GM23338 (cell line): ENCODE measurements at regions not wholly inside any gene's neighbourhood (a gene's known extent, or its start where the extent isn't known, plus 50 kb on each side); places are given as distances from the start of the nearest gene placed in this dataset.

Source experiments
- ATAC-seq: fragments of 200-7000 bp; cut with Tn5 transposase; 3 replicates; pipeline ENCODE4 v1.9.1; 2020
- DNase-seq: peaks from one replicate; pipeline ENCODE4 v3.0.0-alpha.2; 2015; ENCODE audit warnings: low spot score
- H2AFZ ChIP-seq: fragments of 200-600 bp; sonication (generic); 2 replicates; pipeline ENCODE4 v1.8.0; 2016; ENCODE audit warnings: antibody characterized with exemption, mild to moderate bottlenecking, moderate library complexity
- H3F3A ChIP-seq: fragments of 200-600 bp; sonication (generic); replicated peaks from 2 replicates; pipeline ENCODE4 v1.8.0; 2017; ENCODE audit warnings: antibody characterized with exemption, mixed run types, low read depth
- H3K27ac ChIP-seq: fragments of 200-600 bp; sonication (generic); 2 replicates; pipeline ENCODE4 v1.6.1; 2016; ENCODE audit warnings: low read depth
- H3K27me3 ChIP-seq: fragments of 200-600 bp; sonication (generic); 2 replicates; pipeline ENCODE4 v1.8.0; 2016; ENCODE audit warnings: mild to moderate bottlenecking, mixed run types, moderate library complexity; ENCODE audit not compliant: insufficient read depth
- H3K36me3 ChIP-seq: fragments of 200-600 bp; sonication (generic); 2 replicates; pipeline ENCODE4 v1.8.0; 2016; ENCODE audit warnings: mild to moderate bottlenecking; ENCODE audit not compliant: insufficient read depth
- H3K4me1 ChIP-seq: fragments of 200-600 bp; sonication (generic); 2 replicates; pipeline ENCODE4 v1.8.0; 2016; ENCODE audit warnings: mild to moderate bottlenecking, moderate library complexity; ENCODE audit not compliant: insufficient read depth
- H3K4me2 ChIP-seq: fragments of 200-600 bp; sonication (generic); 2 replicates; pipeline ENCODE4 v1.7.1; 2017; ENCODE audit warnings: mixed run types
- H3K4me3 ChIP-seq: fragments of 200-600 bp; sonication (generic); 2 replicates; pipeline ENCODE4 v1.6.1; 2016; ENCODE audit warnings: mixed run types
- H3K79me2 ChIP-seq: fragments of 200-600 bp; sonication (generic); replicated peaks from 2 replicates; pipeline ENCODE4 v1.8.0; 2017; ENCODE audit warnings: mild to moderate bottlenecking; ENCODE audit not compliant: insufficient read depth
- H3K9me2 ChIP-seq: fragments of 200-600 bp; sonication (generic); 2 replicates; pipeline ENCODE4 v1.8.0; 2017; ENCODE audit not compliant: insufficient read depth
- H4K20me1 ChIP-seq: fragments of 200-600 bp; sonication (generic); replicated peaks from 2 replicates; pipeline ENCODE4 v1.8.0; 2017; ENCODE audit warnings: mild to moderate bottlenecking; ENCODE audit not compliant: insufficient read depth
- H3K27ac Mint-ChIP-seq: 2 replicates; pipeline ENCODE4 v1.8.0; 2020; ENCODE audit warnings: inconsistent platforms, mild to moderate bottlenecking, moderate library complexity, mixed read lengths
- H3K27me3 Mint-ChIP-seq: 3 replicates; pipeline ENCODE4 v1.8.0; 2022; ENCODE audit warnings: low read depth, mild to moderate bottlenecking, moderate library complexity, mixed read lengths, inconsistent platforms; ENCODE audit not compliant: insufficient read depth, poor library complexity
- H3K36me3 Mint-ChIP-seq: 3 replicates; pipeline ENCODE4 v1.8.0; 2021; ENCODE audit warnings: low read depth, mild to moderate bottlenecking, inconsistent platforms, moderate library complexity, mixed read lengths
- H3K4me1 Mint-ChIP-seq: 3 replicates; pipeline ENCODE4 v1.8.0; 2020; ENCODE audit warnings: mild to moderate bottlenecking, inconsistent platforms, mixed read lengths
- H3K4me3 Mint-ChIP-seq: 3 replicates; pipeline ENCODE4 v1.8.0; 2021; ENCODE audit warnings: moderate library complexity, mild to moderate bottlenecking, inconsistent platforms, mixed read lengths
- H3K9me3 Mint-ChIP-seq: 3 replicates; pipeline ENCODE4 v1.8.0; 2020; ENCODE audit warnings: moderate library complexity, mild to moderate bottlenecking, inconsistent platforms, mixed read lengths
- CREB1 ChIP-seq: fragments of 250-450 bp; sonication (Bioruptor Pico); IDR thresholded peaks from 2 replicates; pipeline ENCODE4 v1.5.0; 2020; ENCODE audit warnings: low read depth, mild to moderate bottlenecking, moderate library complexity
- ETS1 ChIP-seq: IDR thresholded peaks from 2 replicates; pipeline ENCODE4 v1.6.1; 2016; ENCODE audit warnings: antibody characterized with exemption
- EZH2 ChIP-seq: fragments of 200-600 bp; sonication (generic); IDR thresholded peaks from one replicate; pipeline ENCODE4 v1.8.0; 2017; ENCODE audit warnings: antibody characterized with exemption, mild to moderate bottlenecking, low read depth; ENCODE audit not compliant: unreplicated experiment
- EZH2phosphoT487 ChIP-seq: fragments of 200-600 bp; sonication (generic); IDR thresholded peaks from one replicate; pipeline ENCODE4 v1.8.1; 2018; ENCODE audit warnings: antibody characterized with exemption; ENCODE audit not compliant: unreplicated experiment
- JUNB ChIP-seq: IDR thresholded peaks from one replicate; pipeline ENCODE4 v1.6.1; 2016; ENCODE audit warnings: antibody characterized with exemption; ENCODE audit not compliant: unreplicated experiment
- NANOG ChIP-seq: IDR thresholded peaks from 2 replicates; pipeline ENCODE4 v1.6.1; 2016; ENCODE audit warnings: antibody characterized with exemption, borderline replicate concordance
- POLR2AphosphoS5 ChIP-seq: IDR thresholded peaks from 2 replicates; pipeline ENCODE4 v1.6.1; 2016; ENCODE audit warnings: antibody characterized with exemption, low read depth
- REST ChIP-seq: IDR thresholded peaks from one replicate; pipeline ENCODE4 v1.6.1; 2018; ENCODE audit warnings: antibody characterized with exemption; ENCODE audit not compliant: unreplicated experiment
- STAT1 ChIP-seq: IDR thresholded peaks from one replicate; pipeline ENCODE4 v1.6.1; 2016; ENCODE audit warnings: antibody characterized with exemption; ENCODE audit not compliant: unreplicated experiment
- ZNF114 ChIP-seq: fragments of 250-450 bp; sonication (Bioruptor Pico); IDR thresholded peaks from 2 replicates; pipeline ENCODE4 v1.5.0; 2020; ENCODE audit warnings: mild to moderate bottlenecking, moderate library complexity
- ZNF331 ChIP-seq: fragments of 250-450 bp; sonication (Bioruptor Pico); IDR thresholded peaks from 2 replicates; pipeline ENCODE4 v1.5.0; 2020; ENCODE audit warnings: low read depth, mild to moderate bottlenecking, moderate library complexity
- TF ChIP-seq, protein P1 (sequence below): fragments of 250-450 bp; sonication (Bioruptor Pico); IDR thresholded peaks from 2 replicates; pipeline ENCODE4 v1.5.0; 2020; ENCODE audit warnings: mild to moderate bottlenecking, moderate library complexity
- TF ChIP-seq, protein P2 (sequence below), 2 experiments: fragments of 200-600 bp in 1 of 2; sonication (generic) in 1 of 2; conservative IDR thresholded peaks; 2 replicates each; pipeline versions ENCODE4 v1.5.1 to v1.6.1; 2016 to 2017; ENCODE audit warnings: antibody characterized with exemption in 2 of 2, low read depth in 2 of 2, mild to moderate bottlenecking in 2 of 2, moderate library complexity in 1 of 2

GRCh38 chr3:3340965-3341895, 161.7 kb upstream of the CRBN start:
- Mint-ChIP-seq H3K36me3 (peaks cover 24% of the 10 kb centered on the region), H3K4me1 (no peaks in the 10 kb centered on the region), H3K4me3 (no peak overlapping the region), H3K27ac (no peak overlapping the region), H3K27me3 (no peaks in the 10 kb centered on the region), H3K9me3 (peaks cover 95% of the 10 kb centered on the region)
- H3K79me2 ChIP-seq = no peaks in the 10 kb centered on the region
- DNase-seq (no peak), ATAC-seq (no peak)
- H3K9me2 ChIP-seq = no peaks in the 10 kb centered on the region
- H3K36me3 ChIP-seq = no peaks in the 10 kb centered on the region
- H2AFZ ChIP-seq = no peak overlapping the region
- TF ChIP-seq STAT1 (no peak), ZNF114 (CRISPR knock-in tag) (no peak), ETS1 (no peak), JUNB (no peak), EZH2phosphoT487 (no peak), POLR2AphosphoS5 (no peak), EZH2 (no peak), REST (no peak), CREB1 (CRISPR knock-in tag) (no peak), NANOG (no peak), ZNF331 (CRISPR knock-in tag) (no peak)
- TF ChIP-seq, protein P1, sequence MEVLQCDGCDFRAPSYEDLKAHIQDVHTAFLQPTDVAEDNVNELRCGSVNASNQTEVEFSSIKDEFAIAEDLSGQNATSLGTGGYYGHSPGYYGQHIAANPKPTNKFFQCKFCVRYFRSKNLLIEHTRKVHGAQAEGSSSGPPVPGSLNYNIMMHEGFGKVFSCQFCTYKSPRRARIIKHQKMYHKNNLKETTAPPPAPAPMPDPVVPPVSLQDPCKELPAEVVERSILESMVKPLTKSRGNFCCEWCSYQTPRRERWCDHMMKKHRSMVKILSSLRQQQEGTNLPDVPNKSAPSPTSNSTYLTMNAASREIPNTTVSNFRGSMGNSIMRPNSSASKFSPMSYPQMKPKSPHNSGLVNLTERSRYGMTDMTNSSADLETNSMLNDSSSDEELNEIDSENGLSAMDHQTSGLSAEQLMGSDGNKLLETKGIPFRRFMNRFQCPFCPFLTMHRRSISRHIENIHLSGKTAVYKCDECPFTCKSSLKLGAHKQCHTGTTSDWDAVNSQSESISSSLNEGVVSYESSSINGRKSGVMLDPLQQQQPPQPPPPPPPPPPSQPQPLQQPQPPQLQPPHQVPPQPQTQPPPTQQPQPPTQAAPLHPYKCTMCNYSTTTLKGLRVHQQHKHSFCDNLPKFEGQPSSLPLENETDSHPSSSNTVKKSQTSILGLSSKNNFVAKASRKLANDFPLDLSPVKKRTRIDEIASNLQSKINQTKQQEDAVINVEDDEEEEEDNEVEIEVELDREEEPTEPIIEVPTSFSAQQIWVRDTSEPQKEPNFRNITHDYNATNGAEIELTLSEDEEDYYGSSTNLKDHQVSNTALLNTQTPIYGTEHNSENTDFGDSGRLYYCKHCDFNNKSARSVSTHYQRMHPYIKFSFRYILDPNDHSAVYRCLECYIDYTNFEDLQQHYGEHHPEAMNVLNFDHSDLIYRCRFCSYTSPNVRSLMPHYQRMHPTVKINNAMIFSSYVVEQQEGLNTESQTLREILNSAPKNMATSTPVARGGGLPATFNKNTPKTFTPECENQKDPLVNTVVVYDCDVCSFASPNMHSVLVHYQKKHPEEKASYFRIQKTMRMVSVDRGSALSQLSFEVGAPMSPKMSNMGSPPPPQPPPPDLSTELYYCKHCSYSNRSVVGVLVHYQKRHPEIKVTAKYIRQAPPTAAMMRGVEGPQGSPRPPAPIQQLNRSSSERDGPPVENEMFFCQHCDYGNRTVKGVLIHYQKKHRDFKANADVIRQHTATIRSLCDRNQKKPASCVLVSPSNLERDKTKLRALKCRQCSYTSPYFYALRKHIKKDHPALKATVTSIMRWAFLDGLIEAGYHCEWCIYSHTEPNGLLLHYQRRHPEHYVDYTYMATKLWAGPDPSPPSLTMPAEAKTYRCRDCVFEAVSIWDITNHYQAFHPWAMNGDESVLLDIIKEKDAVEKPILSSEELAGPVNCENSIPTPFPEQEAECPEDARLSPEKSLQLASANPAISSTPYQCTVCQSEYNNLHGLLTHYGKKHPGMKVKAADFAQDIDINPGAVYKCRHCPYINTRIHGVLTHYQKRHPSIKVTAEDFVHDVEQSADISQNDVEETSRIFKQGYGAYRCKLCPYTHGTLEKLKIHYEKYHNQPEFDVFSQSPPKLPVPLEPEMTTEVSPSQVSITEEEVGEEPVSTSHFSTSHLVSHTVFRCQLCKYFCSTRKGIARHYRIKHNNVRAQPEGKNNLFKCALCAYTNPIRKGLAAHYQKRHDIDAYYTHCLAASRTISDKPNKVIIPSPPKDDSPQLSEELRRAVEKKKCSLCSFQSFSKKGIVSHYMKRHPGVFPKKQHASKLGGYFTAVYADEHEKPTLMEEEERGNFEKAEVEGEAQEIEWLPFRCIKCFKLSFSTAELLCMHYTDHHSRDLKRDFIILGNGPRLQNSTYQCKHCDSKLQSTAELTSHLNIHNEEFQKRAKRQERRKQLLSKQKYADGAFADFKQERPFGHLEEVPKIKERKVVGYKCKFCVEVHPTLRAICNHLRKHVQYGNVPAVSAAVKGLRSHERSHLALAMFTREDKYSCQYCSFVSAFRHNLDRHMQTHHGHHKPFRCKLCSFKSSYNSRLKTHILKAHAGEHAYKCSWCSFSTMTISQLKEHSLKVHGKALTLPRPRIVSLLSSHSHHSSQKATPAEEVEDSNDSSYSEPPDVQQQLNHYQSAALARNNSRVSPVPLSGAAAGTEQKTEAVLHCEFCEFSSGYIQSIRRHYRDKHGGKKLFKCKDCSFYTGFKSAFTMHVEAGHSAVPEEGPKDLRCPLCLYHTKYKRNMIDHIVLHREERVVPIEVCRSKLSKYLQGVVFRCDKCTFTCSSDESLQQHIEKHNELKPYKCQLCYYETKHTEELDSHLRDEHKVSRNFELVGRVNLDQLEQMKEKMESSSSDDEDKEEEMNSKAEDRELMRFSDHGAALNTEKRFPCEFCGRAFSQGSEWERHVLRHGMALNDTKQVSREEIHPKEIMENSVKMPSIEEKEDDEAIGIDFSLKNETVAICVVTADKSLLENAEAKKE (CRISPR knock-in tag) = no peak
- TF ChIP-seq, protein P2, sequence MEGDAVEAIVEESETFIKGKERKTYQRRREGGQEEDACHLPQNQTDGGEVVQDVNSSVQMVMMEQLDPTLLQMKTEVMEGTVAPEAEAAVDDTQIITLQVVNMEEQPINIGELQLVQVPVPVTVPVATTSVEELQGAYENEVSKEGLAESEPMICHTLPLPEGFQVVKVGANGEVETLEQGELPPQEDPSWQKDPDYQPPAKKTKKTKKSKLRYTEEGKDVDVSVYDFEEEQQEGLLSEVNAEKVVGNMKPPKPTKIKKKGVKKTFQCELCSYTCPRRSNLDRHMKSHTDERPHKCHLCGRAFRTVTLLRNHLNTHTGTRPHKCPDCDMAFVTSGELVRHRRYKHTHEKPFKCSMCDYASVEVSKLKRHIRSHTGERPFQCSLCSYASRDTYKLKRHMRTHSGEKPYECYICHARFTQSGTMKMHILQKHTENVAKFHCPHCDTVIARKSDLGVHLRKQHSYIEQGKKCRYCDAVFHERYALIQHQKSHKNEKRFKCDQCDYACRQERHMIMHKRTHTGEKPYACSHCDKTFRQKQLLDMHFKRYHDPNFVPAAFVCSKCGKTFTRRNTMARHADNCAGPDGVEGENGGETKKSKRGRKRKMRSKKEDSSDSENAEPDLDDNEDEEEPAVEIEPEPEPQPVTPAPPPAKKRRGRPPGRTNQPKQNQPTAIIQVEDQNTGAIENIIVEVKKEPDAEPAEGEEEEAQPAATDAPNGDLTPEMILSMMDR (conservative IDR thresholded peaks at IDR 0.05; ENCODE audit: low read depth in 2 of 2) = no peak
- H4K20me1 ChIP-seq = no peaks in the 10 kb centered on the region
- no peak overlapping the region for H3K4me3 ChIP-seq
- H3K4me1 ChIP-seq = no peaks in the 10 kb centered on the region
- H3F3A ChIP-seq = no peaks in the 10 kb centered on the region
- no peak overlapping the region for H3K27ac ChIP-seq
- no peaks in the 10 kb centered on the region for H3K27me3 ChIP-seq
- no peak overlapping the region for H3K4me2 ChIP-seq
